Natural killer cell (primary cell): ENCODE measurements at regions not wholly inside any gene's neighbourhood (a gene's known extent, or its start where the extent isn't known, plus 50 kb on each side); places are given as distances from the start of the nearest gene placed in this dataset.

Experiments used
- ATAC-seq, 3 donors: fragments of 150-1000 bp in 2 of 3; fragments of 200-7000 bp in 1 of 3; cut with Tn5 transposase; 1 replicate in 1 of 3; 2 replicates in 2 of 3; pipeline ENCODE4 v1.10.0; 2021; ENCODE audit warnings: mild to moderate bottlenecking in 2 of 3, moderate library complexity in 2 of 3
- DNase-seq, 2 donors: peaks; one replicate each; pipeline versions ENCODE4 v3.0.0 to v3.0.0-alpha.2; 2013 to 2021; ENCODE audit warnings: mixed read lengths in 1 of 2
- H3K27ac ChIP-seq: one replicate; pipeline ENCODE4 v1.5.1; 2013; ENCODE audit warnings: mild to moderate bottlenecking, low read length
- H3K27me3 ChIP-seq: one replicate; pipeline ENCODE4 v1.6.1; 2013; ENCODE audit warnings: low read length; ENCODE audit not compliant: control insufficient read depth, insufficient read depth
- H3K36me3 ChIP-seq: one replicate; pipeline ENCODE4 v1.6.1; 2013; ENCODE audit warnings: low read length; ENCODE audit not compliant: control insufficient read depth, insufficient read depth
- H3K4me1 ChIP-seq: one replicate; pipeline ENCODE4 v1.6.1; 2013; ENCODE audit warnings: low read length; ENCODE audit not compliant: control insufficient read depth, insufficient read depth
- H3K4me3 ChIP-seq: one replicate; pipeline ENCODE4 v1.5.1; 2013; ENCODE audit warnings: low read length
- H3K9me3 ChIP-seq: one replicate; pipeline ENCODE4 v1.6.1; 2013; ENCODE audit warnings: low read length; ENCODE audit not compliant: control insufficient read depth, insufficient read depth
- H3K27ac Mint-ChIP-seq, 2 donors: one replicate each; pipeline ENCODE4 v1.8.0; 2022; ENCODE audit warnings: mild to moderate bottlenecking in 2 of 2, mixed read lengths in 2 of 2, moderate library complexity in 1 of 2
- H3K27me3 Mint-ChIP-seq, 2 donors: one replicate each; pipeline ENCODE4 v1.8.0; 2022; ENCODE audit warnings: low read depth in 2 of 2, mixed read lengths in 2 of 2
- H3K36me3 Mint-ChIP-seq: one replicate; pipeline ENCODE4 v1.8.0; 2022; ENCODE audit warnings: mixed read lengths
- H3K4me1 Mint-ChIP-seq, 2 donors: one replicate each; pipeline ENCODE4 v1.8.0; 2022; ENCODE audit warnings: mixed read lengths in 2 of 2
- H3K4me3 Mint-ChIP-seq: one replicate; pipeline ENCODE4 v1.8.0; 2022; ENCODE audit warnings: mild to moderate bottlenecking, moderate library complexity, mixed read lengths
- H3K9me3 Mint-ChIP-seq, 2 donors: one replicate each; pipeline ENCODE4 v1.8.0; 2022; ENCODE audit warnings: mixed read lengths in 2 of 2
- WGBS: methylation state at CpG from one replicate; pipeline ENCODE4 v1.1.7; 2013; ENCODE audit warnings: missing lambda C conversion rate; ENCODE audit not compliant: insufficient coverage; 5-methylcytosine and 5-hydroxymethylcytosine counted together
- intact Hi-C: fragments of 100-400 bp; cut with micrococcal nuclease; formaldehyde crosslinking; loops from one replicate; pipeline ENCODE4 v1.14.2; 2022
- TF ChIP-seq, protein P1 (sequence below): fragments of 200-600 bp; IDR thresholded peaks from one replicate; pipeline ENCODE4 v1.8.0; 2022; ENCODE audit warnings: antibody characterized with exemption

DNA sequence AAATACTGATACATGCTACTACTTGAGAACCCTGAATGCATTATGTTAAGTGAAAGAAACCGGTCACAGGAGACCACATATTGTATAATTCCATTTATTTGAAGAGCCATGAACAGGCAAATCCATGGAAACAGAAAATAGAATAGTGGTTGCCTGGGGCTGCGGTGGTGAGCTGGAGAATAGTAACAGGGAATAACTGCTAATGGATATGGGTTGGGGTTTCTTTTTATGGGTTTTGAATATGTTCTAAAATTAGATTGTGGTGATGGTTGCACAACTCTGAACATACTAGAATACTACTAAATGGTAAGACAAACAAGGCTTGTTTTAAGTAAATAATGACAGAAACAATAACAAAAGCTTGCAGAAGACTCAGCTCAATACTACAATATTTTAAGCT lies 293.0 kb downstream of the BTG1 start:
- H3K27me3 ChIP-seq = no peaks in the 10 kb centered on the region
- H3K27ac ChIP-seq = no peak overlapping the region
- no peaks in the 10 kb centered on the region for H3K9me3 ChIP-seq
- DNase-seq (no peak), ATAC-seq (peak in 2 of 3 donors; percentile 13 to 17)
- no peaks in the 10 kb centered on the region for H3K36me3 ChIP-seq
- intact Hi-C loops = loop anchor here (2.0 kb wide), 1 partner anchor 24 kb away; no protein-coding TSS in a partner anchor
- H3K4me3 ChIP-seq = no peak overlapping the region
- peaks cover 21% of the 10 kb centered on the region in 2 donors for H3K4me1 Mint-ChIP-seq
- WGBS = 60% methylated on average over 1 of the region's 2 CpGs
- H3K4me3 Mint-ChIP-seq = no peak overlapping the region
- H3K36me3 Mint-ChIP-seq = peaks cover 3% of the 10 kb centered on the region
- TF ChIP-seq, protein P1, sequence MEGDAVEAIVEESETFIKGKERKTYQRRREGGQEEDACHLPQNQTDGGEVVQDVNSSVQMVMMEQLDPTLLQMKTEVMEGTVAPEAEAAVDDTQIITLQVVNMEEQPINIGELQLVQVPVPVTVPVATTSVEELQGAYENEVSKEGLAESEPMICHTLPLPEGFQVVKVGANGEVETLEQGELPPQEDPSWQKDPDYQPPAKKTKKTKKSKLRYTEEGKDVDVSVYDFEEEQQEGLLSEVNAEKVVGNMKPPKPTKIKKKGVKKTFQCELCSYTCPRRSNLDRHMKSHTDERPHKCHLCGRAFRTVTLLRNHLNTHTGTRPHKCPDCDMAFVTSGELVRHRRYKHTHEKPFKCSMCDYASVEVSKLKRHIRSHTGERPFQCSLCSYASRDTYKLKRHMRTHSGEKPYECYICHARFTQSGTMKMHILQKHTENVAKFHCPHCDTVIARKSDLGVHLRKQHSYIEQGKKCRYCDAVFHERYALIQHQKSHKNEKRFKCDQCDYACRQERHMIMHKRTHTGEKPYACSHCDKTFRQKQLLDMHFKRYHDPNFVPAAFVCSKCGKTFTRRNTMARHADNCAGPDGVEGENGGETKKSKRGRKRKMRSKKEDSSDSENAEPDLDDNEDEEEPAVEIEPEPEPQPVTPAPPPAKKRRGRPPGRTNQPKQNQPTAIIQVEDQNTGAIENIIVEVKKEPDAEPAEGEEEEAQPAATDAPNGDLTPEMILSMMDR = no peak
- peaks cover 2% of the 10 kb centered on the region in 2 donors for H3K27me3 Mint-ChIP-seq
- H3K4me1 ChIP-seq = no peaks in the 10 kb centered on the region
- H3K9me3 Mint-ChIP-seq = no peaks in the 10 kb centered on the region
- peak overlapping the region in 1 of 2 donors; percentile 41 for H3K27ac Mint-ChIP-seq

DNA sequence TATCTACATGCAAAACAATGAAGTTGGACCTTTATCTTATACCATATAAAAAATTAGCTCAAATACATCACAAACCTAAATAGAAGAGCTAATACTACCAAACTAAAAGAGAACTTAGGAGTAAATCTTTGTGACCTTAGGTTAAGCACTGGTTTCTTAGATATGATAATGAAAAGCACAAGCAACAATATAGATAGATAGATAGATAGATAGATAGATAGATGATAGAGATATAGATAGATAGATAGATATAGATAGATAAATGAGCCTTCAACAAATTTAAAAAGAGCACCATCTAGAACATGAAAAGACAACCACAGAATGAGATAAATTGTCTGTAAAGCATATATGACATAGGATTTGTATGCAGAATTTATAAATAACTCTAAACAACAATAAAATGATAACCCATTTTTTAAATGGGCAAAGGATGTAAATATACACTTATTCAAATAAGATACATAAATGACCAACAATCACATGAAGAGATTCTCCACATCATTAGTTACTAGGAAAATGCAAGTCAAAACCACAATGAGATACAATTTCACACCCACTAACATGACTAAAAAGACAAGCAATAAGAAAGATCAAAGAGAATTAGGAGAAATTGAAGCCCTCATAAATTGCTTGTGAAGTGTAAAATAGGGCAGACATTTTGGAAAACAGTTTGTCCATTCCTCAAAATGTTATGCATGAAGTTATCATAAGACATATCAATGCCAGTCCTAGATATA lies 293.7 kb downstream of the BTG1 start:
- Histone ChIP-seq H3K27me3 (no peaks in the 10 kb centered on the region), H3K27ac (no peak overlapping the region), H3K4me1 (no peaks in the 10 kb centered on the region), H3K36me3 (no peaks in the 10 kb centered on the region), H3K4me3 (no peak overlapping the region), H3K9me3 (no peaks in the 10 kb centered on the region)
- peaks cover 8% of the 10 kb centered on the region for H3K36me3 Mint-ChIP-seq
- ATAC-seq (peak; percentile 53 to 91 (median 84)), DNase-seq (peak in 1 of 2 donors; percentile 50)
- H3K27ac Mint-ChIP-seq = peak overlapping the region; percentile 41 to 47
- TF ChIP-seq, protein P1 = no peak
- peaks cover 21% of the 10 kb centered on the region in 2 donors for H3K4me1 Mint-ChIP-seq
- intact Hi-C loops = loop anchor here (2.0 kb wide), 1 partner anchor 25 kb away; no protein-coding TSS in a partner anchor
- H3K27me3 Mint-ChIP-seq = peaks cover 5 to 7% of the 10 kb centered on the region in 2 donors
- H3K9me3 Mint-ChIP-seq = no peaks in the 10 kb centered on the region
- peak overlapping the region; percentile 14 for H3K4me3 Mint-ChIP-seq

DNA sequence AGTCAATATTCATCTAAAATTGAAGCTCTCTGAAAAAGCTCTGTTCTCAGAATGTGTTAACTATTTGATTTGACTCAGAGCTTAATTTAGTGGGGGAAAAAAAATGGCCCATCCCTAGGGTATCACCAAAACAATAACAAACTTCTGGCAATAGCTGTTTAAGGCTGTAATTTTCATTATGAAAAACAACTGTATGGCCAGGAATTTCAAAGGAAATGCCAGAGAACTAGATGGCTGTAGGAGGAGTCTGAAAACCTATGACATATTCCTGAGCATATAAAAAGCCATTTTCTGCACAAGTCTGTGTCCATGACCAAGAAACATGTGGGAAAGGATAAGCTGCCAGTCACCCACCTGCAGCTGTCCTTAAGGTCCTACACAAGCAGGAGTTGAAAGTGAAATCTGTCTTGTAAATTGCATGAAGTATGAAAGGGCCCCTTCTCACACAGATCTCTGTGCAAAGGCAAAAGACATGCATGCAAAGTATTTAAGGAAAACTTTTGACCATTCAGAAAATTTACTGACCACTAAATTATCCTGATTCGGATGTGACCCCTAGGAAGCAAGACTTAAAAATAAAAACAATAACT lies 299.1 kb downstream of the BTG1 start:
- TF ChIP-seq, protein P1 = no peak
- Mint-ChIP-seq H3K27ac (no peak overlapping the region), H3K4me3 (no peak overlapping the region), H3K36me3 (peaks cover 16% of the 10 kb centered on the region), H3K4me1 (peaks cover 1 to 2% of the 10 kb centered on the region in 2 donors), H3K27me3 (peaks cover 3 to 7% of the 10 kb centered on the region in 2 donors), H3K9me3 (peaks cover 0 to 3% of the 10 kb centered on the region in 2 donors)
- no peaks in the 10 kb centered on the region for H3K27me3 ChIP-seq
- no peaks in the 10 kb centered on the region for H3K4me1 ChIP-seq
- ATAC-seq (no peak), DNase-seq (no peak)
- no peak overlapping the region for H3K27ac ChIP-seq
- no peaks in the 10 kb centered on the region for H3K36me3 ChIP-seq
- no peak overlapping the region for H3K4me3 ChIP-seq
- intact Hi-C loops = no loop called here
- no CpG with 5 or more reads among the region's 1 CpG for WGBS
- peaks cover 4% of the 10 kb centered on the region for H3K9me3 ChIP-seq
